Heart right ventricle (tissue), 16 donors: ENCODE measurements at regions not wholly inside any gene's neighbourhood (a gene's known extent, or its start where the extent isn't known, plus 50 kb on each side); places are given as distances from the start of the nearest gene placed in this dataset.

Experiments used
- ATAC-seq, 8 donors: fragments of 200-7000 bp; cut with Tn5 transposase; one replicate each; pipeline ENCODE4 v1.9.1; 2020; ENCODE audit warnings: mild to moderate bottlenecking in 8 of 8, moderate library complexity in 8 of 8, moderate number of reproducible peaks in 1 of 8
- DNase-seq, 2 donors: peaks; one replicate each; pipeline ENCODE4 v3.0.0-alpha.2; 2020
- H3K27ac ChIP-seq, 10 donors: fragments of 200-600 bp; sonication (generic) in 2 of 10; one replicate each; pipeline versions ENCODE4 v1.5.0 to v1.8.0; 2020 to 2022; ENCODE audit warnings: mild to moderate bottlenecking in 3 of 10
- H3K27me3 ChIP-seq, 7 donors: fragments of 200-600 bp; one replicate each; pipeline ENCODE4 v1.8.0; 2021 to 2022; ENCODE audit warnings: mild to moderate bottlenecking in 2 of 7
- H3K36me3 ChIP-seq, 9 donors: fragments of 200-600 bp; sonication (generic) in 1 of 9; one replicate each; pipeline versions ENCODE4 v1.5.0 to v1.8.0; 2020 to 2022; ENCODE audit warnings: mild to moderate bottlenecking in 2 of 9
- H3K4me1 ChIP-seq, 9 donors: fragments of 200-600 bp; sonication (generic) in 1 of 9; one replicate each; pipeline versions ENCODE4 v1.5.0 to v1.8.0; 2020 to 2022; ENCODE audit warnings: mild to moderate bottlenecking in 4 of 9
- H3K4me3 ChIP-seq, 10 donors: fragments of 200-600 bp; sonication (generic) in 2 of 10; one replicate each; pipeline versions ENCODE4 v1.5.0 to v1.8.0; 2020 to 2022; ENCODE audit warnings: mild to moderate bottlenecking in 7 of 10, moderate library complexity in 2 of 10
- H3K9me3 ChIP-seq, 11 donors: fragments of 200-600 bp in 10 of 11; sonication (generic) in 2 of 11; one replicate each; pipeline versions ENCODE4 v1.5.0 to v1.8.0; 2013 to 2022; ENCODE audit warnings: mild to moderate bottlenecking in 2 of 11, control low read depth in 1 of 11, moderate library complexity in 1 of 11
- CTCF ChIP-seq, 9 donors: fragments of 200-600 bp; sonication (generic) in 2 of 9; IDR thresholded peaks; one replicate each; pipeline versions ENCODE4 v1.5.0 to v1.8.0; 2021 to 2022; ENCODE audit warnings: antibody characterized with exemption in 9 of 9, mild to moderate bottlenecking in 5 of 9, moderate library complexity in 1 of 9
- WGBS, 2 donors: extraction: QIAGEN DNeasy Blood & Tissue Kit; methylation state at CpG; one replicate each; pipeline ENCODE4 v1.1.7; 2013; ENCODE audit warnings: inconsistent platforms in 1 of 2; 5-methylcytosine and 5-hydroxymethylcytosine counted together
- intact Hi-C, 10 donors: fragments of 100-400 bp; cut with DNase I; formaldehyde crosslinking; loops; one replicate each; pipeline versions ENCODE4 v1.11.1 to v1.14.2; 2022
- donor health status: Arrhythmogenic right ventricular cardiomyopathy.
- donor health status: ischemic (EF 13 %, LVEDD 7.1; RV severe dilation, severe dysfunction).
- donor health status: healthy with polysubstance abuse.
- donor health status: DM: no; HTN: yes; CAD: no.
- donor health status: DM: no; HTN: no; CAD: no.
- donor health status: ischemic (EF 25% LVEDD 6.9; RV normal size, moderate dysfunction).
- donor health status: ischemic (EF 25% LVEDD 5.7; RV mildly dilated, moderate dysfunction).
- donor health status: healthy.
- donor health status: DM: yes; HTN: yes; CAD: no.
- donor health status: Ischemic cardiomyopathy.
- donor health status: ischemic (EF 35%, LVEDD 5.7; RV mildly dilated, moderate dysfunction).
- donor health status: nonischemic (EF 11% LVEDD 7.7; RV severe dilation, severe dysfunction).
- donor health status: DM: yes; HTN: yes; CAD: no.
- donor health status: PGD.
- donor health status: ischemic (EF 29% LVEDD 5.4; RV normal size, mild dysfunction).
- donor health status: nonischemic (EF 23%, LVEDD 6.1; RV moderate dilation, normal function).

GRCh38 chr1:198014355-198014754, 97.2 kb downstream of the LHX9 start:
- H3K9me3 ChIP-seq: peaks cover 0 to 7% (median 0%) of the 10 kb centered on the region in 11 donors
- DNase-seq: no peak

GRCh38 chr1:198015309-198015708, 98.1 kb downstream of the LHX9 start:
- TF ChIP-seq CTCF (IDR thresholded peaks at IDR 0.05): no peak
- no peaks in the 10 kb centered on the region for H3K27me3 ChIP-seq
- DNase-seq (no peak), ATAC-seq (no peak)
- no peak overlapping the region for H3K4me3 ChIP-seq
- H3K9me3 ChIP-seq: no peaks in the 10 kb centered on the region
- intact Hi-C loops: no loop called here
- no peaks in the 10 kb centered on the region for H3K4me1 ChIP-seq
- H3K36me3 ChIP-seq: no peaks in the 10 kb centered on the region
- H3K27ac ChIP-seq: no peak overlapping the region

More at GRCh38 chr1:198014355-198014754, 97.2 kb downstream of the LHX9 start:
- WGBS, 2 donors: 81 to 87% methylated on average over 1 of the region's 1 CpG
- no peak for ATAC-seq
- no peak overlapping the region for H3K4me3 ChIP-seq
- no peaks in the 10 kb centered on the region for H3K27me3 ChIP-seq
- no peaks in the 10 kb centered on the region for H3K4me1 ChIP-seq
- no peak for TF ChIP-seq CTCF (IDR thresholded peaks at IDR 0.05)
- no peak overlapping the region for H3K27ac ChIP-seq
- intact Hi-C loops: no loop called here
- H3K36me3 ChIP-seq: no peaks in the 10 kb centered on the region

GRCh38 chr1:198018529-198018928, 101.4 kb downstream of the LHX9 start:
- intact Hi-C loops: no loop called here
- TF ChIP-seq CTCF (IDR thresholded peaks at IDR 0.05): no peak
- 63 to 90% methylated on average over 1 of the region's 1 CpG for WGBS, 2 donors

GRCh38 chr1:198019126-198019525, 102.0 kb downstream of the LHX9 start:
- ATAC-seq: no peak
- Histone ChIP-seq H3K27ac (no peak overlapping the region), H3K4me1 (no peaks in the 10 kb centered on the region), H3K4me3 (no peak overlapping the region), H3K27me3 (no peaks in the 10 kb centered on the region), H3K36me3 (no peaks in the 10 kb centered on the region), H3K9me3 (peaks cover 0 to 5% (median 0%) of the 10 kb centered on the region in 11 donors)
- intact Hi-C loops: no loop called here
- no peak for DNase-seq
- 93 to 95% methylated on average over 1 of the region's 1 CpG for WGBS, 2 donors
- no peak for TF ChIP-seq CTCF (IDR thresholded peaks at IDR 0.05)

More at GRCh38 chr1:198018529-198018928, 101.4 kb downstream of the LHX9 start:
- Histone ChIP-seq H3K36me3 (no peaks in the 10 kb centered on the region), H3K9me3 (peaks cover 0 to 5% (median 0%) of the 10 kb centered on the region in 11 donors), H3K27ac (no peak overlapping the region), H3K4me3 (no peak overlapping the region), H3K27me3 (no peaks in the 10 kb centered on the region), H3K4me1 (no peaks in the 10 kb centered on the region)
- ATAC-seq (no peak), DNase-seq (no peak)
